ENCODE measurements at regions not wholly inside any gene's neighbourhood (a gene's known extent, or its start where the extent isn't known, plus 50 kb on each side); places are given as distances from the start of the nearest gene placed in this dataset.

- H3K4me1 ChIP-seq (ENCODE audit: control insufficient read depth in 2 of 3, insufficient read depth in 2 of 3, low read depth in 1 of 3, low read length in 3 of 3): no peaks in the 10 kb centered on the region
- H3K9me3 ChIP-seq (ENCODE audit: control insufficient read depth in 2 of 3, insufficient read depth in 1 of 3, low read length in 3 of 3): no peaks in the 10 kb centered on the region
- no peak for TF ChIP-seq CTCF (IDR thresholded peaks at IDR 0.05; ENCODE audit: borderline replicate concordance, extremely low read depth, insufficient read depth)
- intact Hi-C loops (cut with DNase I): no loop called here
- FAIRE-seq: no peak
- H3K27ac ChIP-seq (ENCODE audit: low read depth in 2 of 2, low read length in 2 of 2): no peak overlapping the region
- no peaks in the 10 kb centered on the region for H3K36me3 ChIP-seq (ENCODE audit: control insufficient read depth in 2 of 3, insufficient read depth in 3 of 3, low read length in 3 of 3)
- DNase-seq: no peak
- no peak overlapping the region for H3K4me3 ChIP-seq (ENCODE audit: low read length in 3 of 3)
- no peak overlapping the region for H3K9ac ChIP-seq (ENCODE audit: low read length in 3 of 3)
- H3K27me3 ChIP-seq (ENCODE audit: control insufficient read depth, insufficient read depth, low read length): no peaks in the 10 kb centered on the region
Measured at GRCh38 chr4:58507079-58507478, 1396.9 kb upstream of the IGFBP7 start.

GRCh38 chr4:58502839-58503238, 1392.7 kb upstream of the IGFBP7 start:
- no peak overlapping the region for H3K4me3 ChIP-seq (ENCODE audit: low read length in 3 of 3)
- DNase-seq (no peak), FAIRE-seq (no peak)
- no peak overlapping the region for H3K9ac ChIP-seq (ENCODE audit: low read length in 3 of 3)
- no peak overlapping the region for H3K27ac ChIP-seq (ENCODE audit: low read depth in 2 of 2, low read length in 2 of 2)
- H3K36me3 ChIP-seq (ENCODE audit: control insufficient read depth in 2 of 3, insufficient read depth in 3 of 3, low read length in 3 of 3): no peaks in the 10 kb centered on the region
- intact Hi-C loops (cut with DNase I): no loop called here
- H3K9me3 ChIP-seq (ENCODE audit: control insufficient read depth in 2 of 3, insufficient read depth in 1 of 3, low read length in 3 of 3): no peaks in the 10 kb centered on the region
- no peaks in the 10 kb centered on the region for H3K4me1 ChIP-seq (ENCODE audit: control insufficient read depth in 2 of 3, insufficient read depth in 2 of 3, low read depth in 1 of 3, low read length in 3 of 3)
- no peak for TF ChIP-seq CTCF (IDR thresholded peaks at IDR 0.05; ENCODE audit: borderline replicate concordance, extremely low read depth, insufficient read depth)
- H3K27me3 ChIP-seq (ENCODE audit: control insufficient read depth, insufficient read depth, low read length): no peaks in the 10 kb centered on the region

- Histone ChIP-seq H3K4me1 (ENCODE audit: control insufficient read depth in 2 of 3, insufficient read depth in 2 of 3, low read depth in 1 of 3, low read length in 3 of 3) (peaks cover 0 to 4% (median 0%) of the 10 kb centered on the region in 3 donors), H3K4me3 (ENCODE audit: low read length in 3 of 3) (no peak overlapping the region), H3K27ac (ENCODE audit: low read depth in 2 of 2, low read length in 2 of 2) (no peak overlapping the region), H3K9ac (ENCODE audit: low read length in 3 of 3) (no peak overlapping the region), H3K9me3 (ENCODE audit: control insufficient read depth in 2 of 3, insufficient read depth in 1 of 3, low read length in 3 of 3) (no peaks in the 10 kb centered on the region), H3K36me3 (ENCODE audit: control insufficient read depth in 2 of 3, insufficient read depth in 3 of 3, low read length in 3 of 3) (no peaks in the 10 kb centered on the region), H3K27me3 (ENCODE audit: control insufficient read depth, insufficient read depth, low read length) (no peaks in the 10 kb centered on the region)
- intact Hi-C loops (cut with DNase I): no loop called here
- FAIRE-seq (no peak), DNase-seq (peak in 2 of 5 donors; percentile 13 to 35)
- TF ChIP-seq CTCF (IDR thresholded peaks at IDR 0.05; ENCODE audit: borderline replicate concordance, extremely low read depth, insufficient read depth): no peak
Measured at GRCh38 chr4:58499182-58499581, 1389.0 kb upstream of the IGFBP7 start.

GRCh38 chr4:58491620-58492019, 1381.4 kb upstream of the IGFBP7 start:
- TF ChIP-seq CTCF (IDR thresholded peaks at IDR 0.05; ENCODE audit: borderline replicate concordance, extremely low read depth, insufficient read depth): no peak
- no peak for FAIRE-seq
- no peak for DNase-seq
- no peaks in the 10 kb centered on the region for H3K27me3 ChIP-seq (ENCODE audit: control insufficient read depth, insufficient read depth, low read length)
- no peak overlapping the region for H3K27ac ChIP-seq (ENCODE audit: low read depth in 2 of 2, low read length in 2 of 2)
- no peaks in the 10 kb centered on the region for H3K9me3 ChIP-seq (ENCODE audit: control insufficient read depth in 2 of 3, insufficient read depth in 1 of 3, low read length in 3 of 3)
- intact Hi-C loops (cut with DNase I): no loop called here
- H3K36me3 ChIP-seq (ENCODE audit: control insufficient read depth in 2 of 3, insufficient read depth in 3 of 3, low read length in 3 of 3): no peaks in the 10 kb centered on the region
- peaks cover 0 to 4% (median 0%) of the 10 kb centered on the region in 3 donors for H3K4me1 ChIP-seq (ENCODE audit: control insufficient read depth in 2 of 3, insufficient read depth in 2 of 3, low read depth in 1 of 3, low read length in 3 of 3)
- H3K9ac ChIP-seq (ENCODE audit: low read length in 3 of 3): no peak overlapping the region
- no peak overlapping the region for H3K4me3 ChIP-seq (ENCODE audit: low read length in 3 of 3)

Data from kidney (tissue), 13 donors.